ENCODE measurements at regions not wholly inside any gene's neighbourhood (a gene's known extent, or its start where the extent isn't known, plus 50 kb on each side); places are given as distances from the start of the nearest gene placed in this dataset.

DNA sequence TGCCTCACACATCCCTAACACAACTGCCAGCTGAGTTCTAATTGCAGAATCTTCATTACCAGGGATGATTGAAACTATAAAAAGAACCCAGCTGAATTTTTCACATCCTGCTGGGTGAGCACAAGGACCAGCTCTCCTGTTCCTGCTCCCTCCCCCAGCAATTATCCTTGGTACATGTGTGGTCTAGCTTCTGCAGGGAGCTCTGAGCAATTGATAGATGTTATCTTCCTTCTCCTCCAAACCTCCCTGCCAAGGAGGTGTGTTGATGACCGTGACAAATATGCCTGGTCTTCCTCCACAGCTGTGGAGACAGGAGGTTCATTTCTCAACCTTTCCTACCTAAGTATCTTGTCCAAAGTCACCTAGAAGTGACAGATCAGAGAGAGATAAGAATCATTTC, 65.3 kb upstream of the MAN1A2 start:
- TF ChIP-seq POLR2A (IDR thresholded peaks at IDR 0.05; ENCODE audit: low read depth, low read length) (no peak), TAF1 (IDR thresholded peaks at IDR 0.05; ENCODE audit: borderline replicate concordance, low read depth, low read length) (no peak)

Measured in GM12892 (cell line).